ENCODE measurements at regions not wholly inside any gene's neighbourhood (a gene's known extent, or its start where the extent isn't known, plus 50 kb on each side); places are given as distances from the start of the nearest gene placed in this dataset.

GRCh38 chr22:48234011-48234410, 1471.6 kb downstream of the TBC1D22A start:
- Histone ChIP-seq H3K4me1 (ENCODE audit: control insufficient read depth in 1 of 2, low read depth in 2 of 2) (no peaks in the 10 kb centered on the region), H3K4me3 (no peak overlapping the region), H3K27ac (no peak overlapping the region), H3K9me3 (no peaks in the 10 kb centered on the region), H3K27me3 (replicated peaks; ENCODE audit: insufficient read depth) (no peaks in the 10 kb centered on the region), H3K36me3 (no peaks in the 10 kb centered on the region)
- no peak for ATAC-seq (ENCODE audit: insufficient number of reproducible peaks, low FRiP score, low read depth)
- no peak for DNase-seq (ENCODE audit: low spot score)
- no peak for TF ChIP-seq CTCF (IDR thresholded peaks at IDR 0.05)

GRCh38 chr22:48233586-48233985, 1471.1 kb downstream of the TBC1D22A start:
- Histone ChIP-seq H3K9me3 (no peaks in the 10 kb centered on the region), H3K4me1 (ENCODE audit: control insufficient read depth in 1 of 2, low read depth in 2 of 2) (no peaks in the 10 kb centered on the region), H3K27ac (no peak overlapping the region), H3K27me3 (replicated peaks; ENCODE audit: insufficient read depth) (no peaks in the 10 kb centered on the region), H3K4me3 (no peak overlapping the region), H3K36me3 (no peaks in the 10 kb centered on the region)
- no peak for DNase-seq (ENCODE audit: low spot score)
- ATAC-seq (ENCODE audit: insufficient number of reproducible peaks, low FRiP score, low read depth): no peak
- no peak for TF ChIP-seq CTCF (IDR thresholded peaks at IDR 0.05)

GRCh38 chr22:48228468-48228867, 1466.0 kb downstream of the TBC1D22A start:
- Histone ChIP-seq H3K4me1 (ENCODE audit: control insufficient read depth in 1 of 2, low read depth in 2 of 2) (no peaks in the 10 kb centered on the region), H3K27ac (no peak overlapping the region), H3K36me3 (no peaks in the 10 kb centered on the region), H3K27me3 (replicated peaks; ENCODE audit: insufficient read depth) (no peaks in the 10 kb centered on the region), H3K9me3 (no peaks in the 10 kb centered on the region), H3K4me3 (no peak overlapping the region)
- no peak for ATAC-seq (ENCODE audit: insufficient number of reproducible peaks, low FRiP score, low read depth)
- no peak for DNase-seq (ENCODE audit: low spot score)
- TF ChIP-seq CTCF (IDR thresholded peaks at IDR 0.05): no peak

GRCh38 chr22:48227341-48228018, 1465.0 kb downstream of the TBC1D22A start:
- no peak for ATAC-seq (ENCODE audit: insufficient number of reproducible peaks, low FRiP score, low read depth)
- TF ChIP-seq CTCF (IDR thresholded peaks at IDR 0.05): no peak
- no peak for DNase-seq (ENCODE audit: low spot score)

DNA sequence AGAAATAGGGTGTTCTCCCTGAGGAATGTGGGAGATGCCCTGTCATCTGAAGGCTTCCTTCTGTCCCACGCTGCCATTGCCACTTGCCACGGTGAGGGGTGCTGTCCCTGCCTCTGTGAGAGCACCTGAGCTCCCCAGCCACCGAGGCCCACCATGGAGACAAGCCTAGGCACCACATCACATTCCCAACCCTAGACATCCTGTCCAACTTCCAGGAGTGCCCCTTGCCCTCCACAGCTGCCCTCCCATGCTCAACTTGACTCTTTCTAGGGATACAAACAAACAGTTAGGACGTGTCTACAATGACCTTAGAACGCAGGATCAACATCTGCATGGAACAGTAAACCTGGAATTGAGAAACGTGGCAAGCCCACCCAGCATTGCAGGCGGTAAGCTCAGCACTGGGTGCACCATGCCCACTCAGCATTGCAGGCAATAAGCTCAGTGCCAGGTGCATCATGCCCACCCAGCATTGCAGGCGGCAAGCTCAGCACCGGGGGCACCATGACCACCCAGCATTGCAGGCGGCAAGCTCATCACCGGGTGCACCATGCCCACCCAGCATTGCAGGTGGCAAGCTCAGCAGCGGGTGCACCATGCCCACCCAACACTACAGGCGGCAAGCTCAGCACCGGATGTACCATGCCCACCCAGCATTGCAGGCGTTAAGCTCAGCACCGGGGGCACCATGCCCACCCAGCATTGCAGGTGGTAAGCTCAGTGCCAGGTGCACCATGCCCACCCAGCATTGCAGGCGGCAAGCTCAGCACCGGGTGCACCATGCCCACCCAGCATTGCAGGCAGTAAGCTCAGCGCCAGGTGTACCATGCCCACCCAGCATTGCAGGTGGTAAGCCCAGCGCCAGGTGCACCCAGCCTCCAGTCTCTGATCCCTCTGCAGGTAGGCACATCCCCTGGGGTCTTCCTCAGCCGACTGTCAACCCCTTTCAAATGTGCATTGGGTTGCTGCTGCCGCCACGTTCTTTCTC, 1463.9 kb downstream of the TBC1D22A start:
- H3K36me3 ChIP-seq: no peaks in the 10 kb centered on the region
- no peak for DNase-seq (ENCODE audit: low spot score)
- TF ChIP-seq CTCF (IDR thresholded peaks at IDR 0.05): no peak
- H3K27me3 ChIP-seq (replicated peaks; ENCODE audit: insufficient read depth): no peaks in the 10 kb centered on the region
- no peak overlapping the region for H3K27ac ChIP-seq
- no peaks in the 10 kb centered on the region for H3K4me1 ChIP-seq (ENCODE audit: control insufficient read depth in 1 of 2, low read depth in 2 of 2)
- no peak overlapping the region for H3K4me3 ChIP-seq
- ATAC-seq (ENCODE audit: insufficient number of reproducible peaks, low FRiP score, low read depth): no peak
- H3K9me3 ChIP-seq: no peaks in the 10 kb centered on the region

More at GRCh38 chr22:48227341-48228018, 1465.0 kb downstream of the TBC1D22A start:
- H3K36me3 ChIP-seq: no peaks in the 10 kb centered on the region
- no peaks in the 10 kb centered on the region for H3K4me1 ChIP-seq (ENCODE audit: control insufficient read depth in 1 of 2, low read depth in 2 of 2)
- H3K9me3 ChIP-seq: no peaks in the 10 kb centered on the region
- H3K4me3 ChIP-seq: no peak overlapping the region
- no peak overlapping the region for H3K27ac ChIP-seq
- H3K27me3 ChIP-seq (replicated peaks; ENCODE audit: insufficient read depth): no peaks in the 10 kb centered on the region
